Neural progenitor cell (in vitro differentiated cells): ENCODE measurements at regions not wholly inside any gene's neighbourhood (a gene's known extent, or its start where the extent isn't known, plus 50 kb on each side); places are given as distances from the start of the nearest gene placed in this dataset.
"Not testable (repeated sequence)": the region's sequence is repeated elsewhere in the genome, so short reads cannot be mapped to it uniquely, and the experiment has no call there.

Source experiments
- DNase-seq: peaks from one replicate; pipeline ENCODE4 v3.0.0-alpha.2; 2016; ENCODE audit warnings: low spot score
- H2AFZ ChIP-seq: fragments of 200-600 bp; sonication (generic); replicated peaks from 2 replicates; pipeline ENCODE4 v1.6.1; 2016; ENCODE audit warnings: antibody characterized with exemption
- H3F3A ChIP-seq: fragments of 200-600 bp; sonication (generic); 2 replicates; pipeline ENCODE4 v1.6.1; 2016; ENCODE audit warnings: antibody characterized with exemption, low read depth
- H3K27ac ChIP-seq: fragments of 200-600 bp; sonication (generic); 2 replicates; pipeline ENCODE4 v1.5.1; 2016; ENCODE audit warnings: mild to moderate bottlenecking
- H3K27me3 ChIP-seq: fragments of 200-600 bp; sonication (generic); 2 replicates; pipeline ENCODE4 v1.6.1; 2016; ENCODE audit warnings: mild to moderate bottlenecking, moderate library complexity
- H3K36me3 ChIP-seq: fragments of 200-600 bp; sonication (generic); 2 replicates; pipeline ENCODE4 v1.5.1; 2016
- H3K4me1 ChIP-seq: fragments of 200-600 bp; sonication (generic); 2 replicates; pipeline ENCODE4 v1.6.1; 2016; ENCODE audit warnings: mixed run types
- H3K4me2 ChIP-seq: fragments of 200-600 bp; sonication (generic); 2 replicates; pipeline ENCODE4 v1.6.1; 2016
- H3K4me3 ChIP-seq: fragments of 200-600 bp; sonication (generic); 2 replicates; pipeline ENCODE4 v1.5.1; 2016
- H3K79me2 ChIP-seq: fragments of 200-600 bp; sonication (generic); 2 replicates; pipeline ENCODE4 v1.6.1; 2016; ENCODE audit warnings: low read depth
- H3K9ac ChIP-seq: fragments of 200-600 bp; sonication (generic); 2 replicates; pipeline ENCODE4 v1.6.1; 2016
- H3K9me3 ChIP-seq: fragments of 200-600 bp; sonication (generic); 2 replicates; pipeline ENCODE4 v1.5.1; 2016; ENCODE audit warnings: low read depth
- H4K20me1 ChIP-seq: fragments of 200-600 bp; sonication (generic); 2 replicates; pipeline ENCODE4 v1.6.1; 2016; ENCODE audit warnings: low read depth
- H3K27ac Mint-ChIP-seq: 3 replicates; pipeline ENCODE4 v1.8.0; 2021; ENCODE audit warnings: mixed read lengths
- H3K27me3 Mint-ChIP-seq: 2 replicates; pipeline ENCODE4 v1.8.0; 2022; ENCODE audit warnings: low read depth, mild to moderate bottlenecking, inconsistent platforms, moderate library complexity, mixed read lengths; ENCODE audit not compliant: insufficient read depth
- H3K36me3 Mint-ChIP-seq: 3 replicates; pipeline ENCODE4 v1.8.0; 2021; ENCODE audit warnings: mixed read lengths
- H3K4me1 Mint-ChIP-seq: 3 replicates; pipeline ENCODE4 v1.8.0; 2021; ENCODE audit warnings: mixed read lengths
- H3K4me3 Mint-ChIP-seq: 3 replicates; pipeline ENCODE4 v1.8.0; 2021; ENCODE audit warnings: mild to moderate bottlenecking, moderate library complexity, mixed read lengths
- H3K9me3 Mint-ChIP-seq: 3 replicates; pipeline ENCODE4 v1.8.0; 2020; ENCODE audit warnings: mixed read lengths
- EZH2 ChIP-seq: fragments of 200-600 bp; sonication (generic); IDR thresholded peaks from 2 replicates; pipeline ENCODE4 v1.6.1; 2017; ENCODE audit warnings: antibody characterized with exemption, mild to moderate bottlenecking, moderate library complexity
- EZH2phosphoT487 ChIP-seq: fragments of 200-600 bp; sonication (generic); IDR thresholded peaks from 2 replicates; pipeline ENCODE4 v1.6.1; 2017; ENCODE audit warnings: antibody characterized with exemption
- TF ChIP-seq, protein P1 (sequence below): fragments of 200-600 bp; sonication (generic); IDR thresholded peaks from 2 replicates; pipeline ENCODE4 v1.5.1; 2017; ENCODE audit warnings: antibody characterized with exemption, mild to moderate bottlenecking

DNA sequence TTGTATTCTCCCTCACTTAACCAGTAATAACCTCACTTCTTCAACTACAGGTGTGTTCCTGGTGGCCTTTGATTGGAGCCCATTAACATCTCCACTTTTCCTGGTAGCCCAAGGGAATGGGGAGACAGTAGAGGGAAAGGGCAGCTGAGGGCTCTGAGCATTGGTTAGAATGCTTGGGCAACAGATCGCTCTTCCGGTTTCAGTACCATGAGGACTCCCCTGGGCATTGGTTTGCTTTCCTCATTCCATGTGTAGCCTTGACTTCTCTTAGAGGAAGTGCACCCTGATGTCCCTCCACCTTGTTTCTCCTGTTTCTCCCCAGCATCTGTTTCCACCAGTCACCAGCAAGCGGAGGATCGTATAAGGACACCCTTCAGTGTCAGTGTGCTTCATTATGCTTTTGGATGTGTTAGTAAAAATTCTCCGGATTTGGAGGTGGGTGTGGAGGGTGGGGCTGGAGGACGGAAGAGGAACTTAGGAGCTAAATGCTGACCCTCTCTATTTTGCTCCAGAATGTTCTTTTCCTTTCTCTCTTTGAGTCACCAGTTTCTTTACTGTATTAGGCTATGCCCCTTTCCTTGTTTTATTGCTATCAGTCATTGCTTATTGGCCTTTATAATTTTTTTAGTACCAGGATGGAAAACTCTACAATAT is 50.6 kb upstream of the ZNG1B start:
- not testable (repeated sequence) for H3K36me3 Mint-ChIP-seq, H3K27me3 Mint-ChIP-seq, H3F3A ChIP-seq, H3K9ac ChIP-seq, H3K27ac Mint-ChIP-seq, H2AFZ ChIP-seq, H3K27ac ChIP-seq, H3K4me1 Mint-ChIP-seq, H4K20me1 ChIP-seq, H3K4me3 Mint-ChIP-seq, H3K27me3 ChIP-seq, H3K4me1 ChIP-seq, H3K79me2 ChIP-seq, H3K4me3 ChIP-seq, H3K9me3 Mint-ChIP-seq, H3K9me3 ChIP-seq, H3K4me2 ChIP-seq, DNase-seq, H3K36me3 ChIP-seq

DNA sequence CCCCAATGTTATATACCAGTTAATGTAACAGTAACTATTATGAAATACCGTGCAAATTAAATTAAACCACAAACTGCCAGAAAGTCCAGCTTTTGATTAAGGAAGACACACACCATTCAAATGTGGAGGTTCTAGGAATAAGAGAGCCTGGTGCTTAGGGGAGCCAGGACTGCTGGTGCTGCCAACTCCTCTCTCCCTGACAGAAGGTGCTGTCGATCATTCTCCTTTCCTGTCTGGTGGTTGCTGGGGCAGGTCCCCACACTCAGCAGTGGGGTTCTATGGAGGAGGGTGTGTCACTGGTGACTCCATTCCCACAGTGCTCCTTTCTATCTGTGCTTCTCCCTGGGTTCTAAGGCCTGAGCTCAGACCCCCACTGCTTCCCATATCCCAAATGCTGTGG is 57.9 kb upstream of the ZNG1B start:
- not testable (repeated sequence) for H3K4me3 ChIP-seq, H3K27ac ChIP-seq, H3K36me3 Mint-ChIP-seq, H3K4me1 ChIP-seq, H3K4me3 Mint-ChIP-seq, H3K79me2 ChIP-seq, H3K27me3 ChIP-seq, H3K4me1 Mint-ChIP-seq, H4K20me1 ChIP-seq, H3K36me3 ChIP-seq, H3K9me3 Mint-ChIP-seq, H3K4me2 ChIP-seq, H3F3A ChIP-seq, H3K27ac Mint-ChIP-seq, H3K27me3 Mint-ChIP-seq, DNase-seq, H2AFZ ChIP-seq, H3K9me3 ChIP-seq, H3K9ac ChIP-seq

DNA sequence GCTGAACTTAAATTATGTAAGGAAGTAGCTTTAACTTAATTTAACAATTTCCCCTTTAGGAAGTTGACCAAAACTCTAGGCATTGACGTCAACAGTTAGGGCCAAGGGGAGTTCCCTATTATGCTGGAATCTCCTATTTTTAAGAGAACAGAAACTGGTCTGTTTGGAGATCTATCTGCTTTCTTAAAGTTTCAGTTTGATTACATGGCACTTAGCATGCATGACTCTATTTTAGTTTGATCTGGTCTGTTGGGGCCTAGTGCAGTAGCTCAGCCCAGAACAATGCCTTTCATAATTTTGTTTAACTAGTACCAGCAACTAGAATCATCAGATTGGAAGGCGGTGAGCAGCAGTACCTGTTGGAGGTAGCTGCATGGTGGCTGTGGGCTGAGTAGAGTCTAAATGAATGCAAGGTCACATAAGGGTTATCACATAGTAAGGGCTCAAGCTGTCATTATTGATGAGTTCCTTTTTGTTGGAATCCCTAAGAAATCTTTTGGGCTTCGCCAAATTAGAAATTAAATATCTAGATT is 60.5 kb upstream of the ZNG1B start:
- H3F3A ChIP-seq = no peaks in the 10 kb centered on the region
- H3K27ac ChIP-seq = no peak overlapping the region
- H3K4me1 ChIP-seq = no peaks in the 10 kb centered on the region
- no peaks in the 10 kb centered on the region for H3K9me3 ChIP-seq
- no peaks in the 10 kb centered on the region for H3K27me3 ChIP-seq
- Mint-ChIP-seq H3K36me3 (no peaks in the 10 kb centered on the region), H3K27ac (no peak overlapping the region), H3K4me1 (peaks cover 2% of the 10 kb centered on the region), H3K9me3 (peaks cover 3% of the 10 kb centered on the region), H3K27me3 (peaks cover 2% of the 10 kb centered on the region), H3K4me3 (no peak overlapping the region)
- H3K4me3 ChIP-seq = no peak overlapping the region
- TF ChIP-seq EZH2 (no peak), EZH2phosphoT487 (no peak)
- TF ChIP-seq, protein P1, sequence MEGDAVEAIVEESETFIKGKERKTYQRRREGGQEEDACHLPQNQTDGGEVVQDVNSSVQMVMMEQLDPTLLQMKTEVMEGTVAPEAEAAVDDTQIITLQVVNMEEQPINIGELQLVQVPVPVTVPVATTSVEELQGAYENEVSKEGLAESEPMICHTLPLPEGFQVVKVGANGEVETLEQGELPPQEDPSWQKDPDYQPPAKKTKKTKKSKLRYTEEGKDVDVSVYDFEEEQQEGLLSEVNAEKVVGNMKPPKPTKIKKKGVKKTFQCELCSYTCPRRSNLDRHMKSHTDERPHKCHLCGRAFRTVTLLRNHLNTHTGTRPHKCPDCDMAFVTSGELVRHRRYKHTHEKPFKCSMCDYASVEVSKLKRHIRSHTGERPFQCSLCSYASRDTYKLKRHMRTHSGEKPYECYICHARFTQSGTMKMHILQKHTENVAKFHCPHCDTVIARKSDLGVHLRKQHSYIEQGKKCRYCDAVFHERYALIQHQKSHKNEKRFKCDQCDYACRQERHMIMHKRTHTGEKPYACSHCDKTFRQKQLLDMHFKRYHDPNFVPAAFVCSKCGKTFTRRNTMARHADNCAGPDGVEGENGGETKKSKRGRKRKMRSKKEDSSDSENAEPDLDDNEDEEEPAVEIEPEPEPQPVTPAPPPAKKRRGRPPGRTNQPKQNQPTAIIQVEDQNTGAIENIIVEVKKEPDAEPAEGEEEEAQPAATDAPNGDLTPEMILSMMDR = no peak
- H3K36me3 ChIP-seq = no peaks in the 10 kb centered on the region
- no peak overlapping the region for H3K9ac ChIP-seq
- H2AFZ ChIP-seq = no peak overlapping the region
- no peaks in the 10 kb centered on the region for H3K79me2 ChIP-seq
- no peaks in the 10 kb centered on the region for H4K20me1 ChIP-seq
- DNase-seq = no peak
- no peak overlapping the region for H3K4me2 ChIP-seq

DNA sequence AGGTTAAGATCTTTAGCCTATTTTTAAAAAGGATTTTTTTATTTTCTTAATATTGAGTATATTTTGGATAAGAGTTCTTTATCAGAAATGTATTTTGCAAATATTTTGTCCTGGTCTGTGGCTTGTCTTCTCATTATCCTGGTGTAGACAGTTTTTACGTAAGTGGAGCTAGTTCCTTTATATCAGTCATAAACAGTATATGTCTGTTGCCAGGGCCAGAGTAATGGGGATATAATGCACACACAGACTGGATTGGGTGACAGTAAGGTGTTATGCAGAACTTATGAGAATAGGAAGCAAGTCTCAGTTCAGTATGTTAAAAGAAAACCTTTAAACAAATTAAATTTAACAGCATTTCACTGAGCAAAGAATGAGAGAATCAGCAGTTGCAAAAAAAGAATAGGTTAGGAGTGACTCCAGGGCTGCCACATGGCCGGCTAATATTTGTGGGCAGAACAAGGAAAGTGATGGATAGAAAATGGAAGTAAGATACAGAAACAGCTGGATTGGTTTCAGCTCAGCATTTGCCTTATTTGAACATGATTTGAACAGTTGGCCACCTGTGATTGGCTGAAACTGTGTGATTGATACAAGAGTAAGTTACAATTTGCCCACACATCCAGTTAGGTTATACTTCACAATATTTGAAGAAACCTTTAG is 61.1 kb upstream of the ZNG1B start:
- peaks cover 2% of the 10 kb centered on the region for H3K27me3 Mint-ChIP-seq
- Histone ChIP-seq H3K4me3 (no peak overlapping the region), H3K79me2 (no peaks in the 10 kb centered on the region)

DNA sequence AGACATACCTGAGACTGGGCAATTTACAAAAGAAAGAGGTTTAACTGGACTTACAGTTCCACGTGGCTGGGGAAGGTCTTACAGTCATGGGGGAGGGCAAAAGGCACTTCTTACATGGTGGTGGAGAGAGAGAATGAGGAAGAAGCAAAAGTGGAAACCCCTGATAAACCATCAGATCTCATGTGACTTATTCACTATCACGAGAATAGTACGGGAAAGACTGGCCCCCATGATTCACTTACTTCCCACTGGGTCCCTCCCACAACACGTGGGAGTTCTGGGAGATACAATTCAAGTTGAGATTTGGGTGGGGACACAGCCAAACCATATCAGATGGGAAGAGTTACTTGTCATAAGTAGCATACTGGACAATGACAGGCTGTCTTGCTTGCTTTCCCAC is 62.6 kb upstream of the ZNG1B start:
- H3K36me3 ChIP-seq, H3K9me3 ChIP-seq, H4K20me1 ChIP-seq, H3K79me2 ChIP-seq, H3K4me2 ChIP-seq, DNase-seq, H3K4me1 Mint-ChIP-seq, H3K4me3 Mint-ChIP-seq, H3K9me3 Mint-ChIP-seq, H3K9ac ChIP-seq, H3K27me3 ChIP-seq, H3K27ac Mint-ChIP-seq, H3K36me3 Mint-ChIP-seq, H3K4me1 ChIP-seq, H3K4me3 ChIP-seq, H3K27me3 Mint-ChIP-seq, H2AFZ ChIP-seq, H3F3A ChIP-seq, H3K27ac ChIP-seq: not testable (repeated sequence)

More for the DNA sequence above, 61.1 kb upstream of the ZNG1B start:
- Histone ChIP-seq H3K36me3 (no peaks in the 10 kb centered on the region), H3K9me3 (no peaks in the 10 kb centered on the region), H3K4me1 (no peaks in the 10 kb centered on the region), H3F3A (no peaks in the 10 kb centered on the region), H4K20me1 (no peaks in the 10 kb centered on the region), H3K27me3 (no peaks in the 10 kb centered on the region), H2AFZ (no peak overlapping the region), H3K4me2 (no peak overlapping the region), H3K9ac (no peak overlapping the region), H3K27ac (no peak overlapping the region)
- no peak for TF ChIP-seq EZH2
- TF ChIP-seq EZH2phosphoT487 = no peak
- TF ChIP-seq, protein P1 = no peak
- Mint-ChIP-seq H3K4me3 (no peak overlapping the region), H3K4me1 (peaks cover 2% of the 10 kb centered on the region), H3K9me3 (peaks cover 3% of the 10 kb centered on the region), H3K36me3 (no peaks in the 10 kb centered on the region), H3K27ac (no peak overlapping the region)
- DNase-seq = no peak

DNA sequence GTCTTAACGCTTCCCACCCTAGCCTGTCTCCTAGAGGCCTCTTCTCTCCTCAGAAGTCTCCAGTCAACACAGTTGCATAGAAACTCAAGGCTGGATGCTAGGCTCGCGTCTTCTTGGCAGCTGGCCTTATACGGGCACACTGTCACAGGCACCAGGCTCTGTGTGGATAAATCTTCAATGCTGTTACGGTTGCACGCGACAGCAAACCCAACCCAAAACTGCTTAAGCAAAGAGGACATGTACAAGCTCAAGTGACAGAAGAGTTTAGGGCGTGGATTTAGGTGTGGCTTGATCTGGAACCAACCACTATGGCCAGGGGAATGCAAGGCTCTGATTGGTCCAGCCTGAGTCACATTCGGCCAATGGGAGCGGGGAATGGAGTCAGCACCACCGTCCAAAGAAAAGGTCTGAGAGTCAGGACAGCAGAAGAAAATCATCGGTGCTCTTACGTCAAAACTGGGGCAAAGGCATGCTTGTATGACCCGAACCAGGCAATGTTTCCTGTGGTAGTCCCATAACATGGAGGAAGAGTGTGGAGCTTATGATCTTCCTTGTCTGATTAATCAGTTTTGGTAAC is 65.1 kb upstream of the ZNG1B start:
- H3K9me3 ChIP-seq, H3K79me2 ChIP-seq, DNase-seq, H3K4me1 ChIP-seq, H3K9ac ChIP-seq, H3K36me3 Mint-ChIP-seq, H3K27ac ChIP-seq, H3K4me3 ChIP-seq, H3K36me3 ChIP-seq, H3F3A ChIP-seq, H3K4me3 Mint-ChIP-seq, H3K4me2 ChIP-seq, H2AFZ ChIP-seq, H3K27ac Mint-ChIP-seq, H3K27me3 Mint-ChIP-seq, H3K9me3 Mint-ChIP-seq, H3K27me3 ChIP-seq, H4K20me1 ChIP-seq: not testable (repeated sequence)
- peaks cover 12% of the 10 kb centered on the region for H3K4me1 Mint-ChIP-seq
